Type B pancreatic cell (in vitro differentiated cells): ENCODE measurements at regions not wholly inside any gene's neighbourhood (a gene's known extent, or its start where the extent isn't known, plus 50 kb on each side); places are given as distances from the start of the nearest gene placed in this dataset.
"Not testable (repeated sequence)": the region's sequence is repeated elsewhere in the genome, so short reads cannot be mapped to it uniquely, and the experiment has no call there.

ENCODE experiments used
- DNase-seq: peaks from one replicate; pipeline ENCODE4 v3.0.0; 2021; ENCODE audit warnings: mixed read lengths; ENCODE audit not compliant: unreplicated experiment; ENCODE audit errors: extremely low spot score
- H3K27ac Mint-ChIP-seq: 2 replicates; pipeline ENCODE4 v1.8.0; 2021; ENCODE audit warnings: mild to moderate bottlenecking, mixed read lengths
- H3K27me3 Mint-ChIP-seq: 2 replicates; pipeline ENCODE4 v1.8.0; 2021; ENCODE audit warnings: mixed read lengths
- H3K36me3 Mint-ChIP-seq: 2 replicates; pipeline ENCODE4 v1.8.0; 2021; ENCODE audit warnings: mixed read lengths
- H3K4me1 Mint-ChIP-seq: one replicate; pipeline ENCODE4 v1.8.0; 2021; ENCODE audit warnings: mixed read lengths; ENCODE audit not compliant: unreplicated experiment
- H3K4me3 Mint-ChIP-seq: 2 replicates; pipeline ENCODE4 v1.8.0; 2021; ENCODE audit warnings: mild to moderate bottlenecking, mixed read lengths
- H3K9me3 Mint-ChIP-seq: 2 replicates; pipeline ENCODE4 v1.8.0; 2021; ENCODE audit warnings: mixed read lengths
- CTCF ChIP-seq: fragments of 200-600 bp; sonication (generic); conservative IDR thresholded peaks from 2 replicates; pipeline ENCODE4 v1.5.0; 2021; ENCODE audit warnings: antibody characterized with exemption, mild to moderate bottlenecking

- DNase-seq, result no peak
- no peaks in the 10 kb centered on the region for H3K36me3 Mint-ChIP-seq
- H3K27ac Mint-ChIP-seq, result no peak overlapping the region
- no peak overlapping the region for H3K4me3 Mint-ChIP-seq
- TF ChIP-seq CTCF, result no peak
- no peaks in the 10 kb centered on the region for H3K9me3 Mint-ChIP-seq
- peaks cover 5% of the 10 kb centered on the region for H3K4me1 Mint-ChIP-seq
- no peaks in the 10 kb centered on the region for H3K27me3 Mint-ChIP-seq
Measured at GRCh38 chr4:107366900-107367299, 330.8 kb upstream of the DKK2 start.

GRCh38 chr4:107366016-107366735 is 330.1 kb upstream of the DKK2 start:
- Mint-ChIP-seq H3K27ac (no peak overlapping the region), H3K9me3 (no peaks in the 10 kb centered on the region), H3K27me3 (no peaks in the 10 kb centered on the region), H3K4me3 (no peak overlapping the region), H3K36me3 (no peaks in the 10 kb centered on the region), H3K4me1 (peaks cover 5% of the 10 kb centered on the region)
- no peak for DNase-seq
- no peak for TF ChIP-seq CTCF

GRCh38 chr4:107363125-107363524 is 327.0 kb upstream of the DKK2 start:
- no peaks in the 10 kb centered on the region for H3K27me3 Mint-ChIP-seq
- H3K36me3 Mint-ChIP-seq, result no peaks in the 10 kb centered on the region
- H3K4me1 Mint-ChIP-seq, result peaks cover 9% of the 10 kb centered on the region
- no peak for DNase-seq
- peak overlapping the region; percentile 33 for H3K27ac Mint-ChIP-seq
- TF ChIP-seq CTCF, result no peak
- H3K4me3 Mint-ChIP-seq, result no peak overlapping the region
- H3K9me3 Mint-ChIP-seq, result no peaks in the 10 kb centered on the region

- Mint-ChIP-seq H3K27me3 (no peaks in the 10 kb centered on the region), H3K4me3 (no peak overlapping the region), H3K4me1 (peaks cover 4% of the 10 kb centered on the region), H3K27ac (no peak overlapping the region), H3K36me3 (no peaks in the 10 kb centered on the region), H3K9me3 (no peaks in the 10 kb centered on the region)
- TF ChIP-seq CTCF, result no peak
- no peak for DNase-seq
Measured at GRCh38 chr4:107359208-107359607, 323.1 kb upstream of the DKK2 start.

- DNase-seq, H3K27me3 Mint-ChIP-seq, H3K36me3 Mint-ChIP-seq, H3K4me1 Mint-ChIP-seq, H3K4me3 Mint-ChIP-seq, H3K9me3 Mint-ChIP-seq: not testable (repeated sequence)
- peak overlapping the region; percentile 90 for H3K27ac Mint-ChIP-seq
- peak; percentile 44 for TF ChIP-seq CTCF
Measured at GRCh38 chr4:107354304-107354703, 318.2 kb upstream of the DKK2 start.

GRCh38 chr4:107351196-107351595 is 315.1 kb upstream of the DKK2 start:
- H3K27ac Mint-ChIP-seq, result no peak overlapping the region
- no peak for DNase-seq
- no peak overlapping the region for H3K4me3 Mint-ChIP-seq
- no peak for TF ChIP-seq CTCF
- H3K27me3 Mint-ChIP-seq, result no peaks in the 10 kb centered on the region
- H3K9me3 Mint-ChIP-seq, result peaks cover 12% of the 10 kb centered on the region
- peaks cover 4% of the 10 kb centered on the region for H3K36me3 Mint-ChIP-seq
- peaks cover 5% of the 10 kb centered on the region for H3K4me1 Mint-ChIP-seq
